Smooth muscle cell (in vitro differentiated cells): ENCODE measurements at regions not wholly inside any gene's neighbourhood (a gene's known extent, or its start where the extent isn't known, plus 50 kb on each side); places are given as distances from the start of the nearest gene placed in this dataset.
A peak's percentile ranks its signal among the peaks of the same experiment; 100 is the strongest.

ENCODE experiments used
- DNase-seq: peaks from one replicate; lab custom pipeline; 2025; ENCODE audit not compliant: unreplicated experiment; lab: John Stamatoyannopoulos, UW
- H2AFZ ChIP-seq: fragments of 200-600 bp; sonication (generic); 2 replicates; pipeline ENCODE4 v1.6.0; 2016; ENCODE audit warnings: antibody characterized with exemption, low read depth, mild to moderate bottlenecking
- H3F3A ChIP-seq: fragments of 200-600 bp; sonication (generic); 2 replicates; pipeline ENCODE4 v1.6.0; 2017; ENCODE audit warnings: antibody characterized with exemption, low read depth
- H3K27ac ChIP-seq: fragments of 200-600 bp; sonication (generic); 2 replicates; pipeline ENCODE4 v1.5.1; 2016; ENCODE audit warnings: low read depth, mild to moderate bottlenecking
- H3K27me3 ChIP-seq: fragments of 200-600 bp; sonication (generic); 2 replicates; pipeline ENCODE4 v1.6.1; 2016; ENCODE audit warnings: low read depth, mild to moderate bottlenecking
- H3K36me3 ChIP-seq: fragments of 200-600 bp; sonication (generic); 2 replicates; pipeline ENCODE4 v1.5.1; 2016; ENCODE audit warnings: low read depth
- H3K4me1 ChIP-seq: fragments of 200-600 bp; sonication (generic); 2 replicates; pipeline ENCODE4 v1.5.1; 2016; ENCODE audit warnings: low read depth
- H3K4me2 ChIP-seq: fragments of 200-600 bp; sonication (generic); 2 replicates; pipeline ENCODE4 v1.6.0; 2016; ENCODE audit warnings: mild to moderate bottlenecking
- H3K4me3 ChIP-seq: fragments of 200-600 bp; sonication (generic); 2 replicates; pipeline ENCODE4 v1.5.1; 2016; ENCODE audit warnings: mild to moderate bottlenecking
- H3K79me2 ChIP-seq: fragments of 200-600 bp; sonication (generic); 2 replicates; pipeline ENCODE4 v1.6.0; 2016; ENCODE audit warnings: low read depth, mild to moderate bottlenecking
- H3K9ac ChIP-seq: fragments of 200-600 bp; sonication (generic); 2 replicates; pipeline ENCODE4 v1.6.0; 2016; ENCODE audit warnings: low read depth
- H3K9me3 ChIP-seq: fragments of 200-600 bp; sonication (generic); replicated peaks from 2 replicates; pipeline ENCODE4 v1.5.1; 2016; ENCODE audit warnings: low read depth
- H4K20me1 ChIP-seq: fragments of 200-600 bp; sonication (generic); 2 replicates; pipeline ENCODE4 v1.6.0; 2016; ENCODE audit warnings: low read depth
- CTCF ChIP-seq: fragments of 200-600 bp; sonication (generic); IDR thresholded peaks from 2 replicates; pipeline ENCODE4 v1.5.1; 2017; ENCODE audit warnings: borderline replicate concordance, mild to moderate bottlenecking, antibody characterized with exemption; ENCODE audit not compliant: insufficient read depth, poor library complexity, severe bottlenecking
- WGBS: methylation state at CpG from one replicate; pipeline ENCODE4 v1.1.7; 2016; ENCODE audit warnings: low lambda C conversion rate; 5-methylcytosine and 5-hydroxymethylcytosine counted together

DNA sequence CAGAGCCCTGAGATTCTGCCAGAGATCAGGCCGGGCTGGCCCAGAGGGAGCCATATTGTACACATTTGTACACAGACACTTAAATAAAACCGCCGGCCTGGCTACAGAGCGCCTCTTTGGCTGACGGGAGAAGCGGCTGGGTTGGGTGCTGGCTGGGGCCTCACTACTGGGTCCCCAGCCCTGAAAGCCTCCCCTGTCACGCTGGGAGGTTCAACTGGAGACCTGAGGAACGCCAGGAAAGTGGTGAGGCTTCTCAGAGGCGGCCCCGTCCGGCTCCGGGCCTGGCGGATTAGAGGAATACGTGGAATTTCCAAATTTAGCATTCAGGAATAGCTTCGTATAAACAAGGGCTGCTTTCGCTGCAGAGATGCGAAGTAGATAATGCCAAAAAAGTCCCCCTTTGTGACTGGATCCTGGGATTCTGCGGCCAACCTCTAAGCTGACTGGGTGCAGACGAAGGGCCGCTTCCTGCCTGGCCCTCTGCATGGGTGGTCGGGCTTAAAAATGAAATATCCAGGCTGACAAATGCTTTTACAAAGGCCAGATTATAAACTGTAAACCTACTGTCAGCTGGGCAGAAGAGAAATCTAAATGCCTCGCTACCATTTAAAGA, 252.4 kb downstream of the IRF8 start:
- H2AFZ ChIP-seq = peak overlapping the region; percentile 12

DNA sequence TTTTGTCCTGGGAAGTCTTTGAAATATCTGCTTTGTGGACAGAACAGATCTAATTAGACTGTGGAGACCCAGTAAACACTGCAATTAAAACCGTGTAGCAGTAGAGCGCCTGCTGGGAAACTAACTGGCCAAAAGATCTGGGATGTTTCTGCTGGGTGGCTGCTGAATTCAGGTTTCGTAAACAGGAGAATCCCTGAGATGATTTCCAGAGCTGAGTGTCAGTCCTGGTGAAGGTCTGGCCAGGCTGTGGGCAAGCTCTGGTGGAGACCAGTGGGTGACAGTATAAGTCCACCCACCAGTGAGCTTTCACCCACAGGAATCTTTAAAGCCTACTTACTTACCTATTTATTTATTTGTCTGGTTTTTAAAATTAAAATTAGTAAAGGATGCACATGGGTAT, 257.2 kb downstream of the IRF8 start:
- H3K4me1 ChIP-seq = no peaks in the 10 kb centered on the region
- H3F3A ChIP-seq = peaks cover 8% of the 10 kb centered on the region
- 25% methylated on average over 3 of the region's 3 CpGs for WGBS
- DNase-seq = no peak
- H4K20me1 ChIP-seq = no peaks in the 10 kb centered on the region
- TF ChIP-seq CTCF = no peak
- no peak overlapping the region for H3K4me3 ChIP-seq
- H3K27ac ChIP-seq = no peak overlapping the region
- H3K9me3 ChIP-seq = no peaks in the 10 kb centered on the region
- H2AFZ ChIP-seq = no peak overlapping the region
- H3K36me3 ChIP-seq = no peaks in the 10 kb centered on the region
- no peaks in the 10 kb centered on the region for H3K79me2 ChIP-seq
- H3K4me2 ChIP-seq = no peak overlapping the region
- no peak overlapping the region for H3K9ac ChIP-seq
- H3K27me3 ChIP-seq = no peaks in the 10 kb centered on the region

More for the DNA sequence above, 252.4 kb downstream of the IRF8 start:
- Histone ChIP-seq H3K9ac (no peak overlapping the region), H3K36me3 (no peaks in the 10 kb centered on the region), H3K4me2 (peak overlapping the region; percentile 13), H3K79me2 (no peaks in the 10 kb centered on the region), H3K9me3 (no peaks in the 10 kb centered on the region), H4K20me1 (no peaks in the 10 kb centered on the region), H3F3A (no peaks in the 10 kb centered on the region), H3K27me3 (no peaks in the 10 kb centered on the region), H3K4me3 (no peak overlapping the region), H3K4me1 (no peaks in the 10 kb centered on the region), H3K27ac (peak overlapping the region; percentile 61)
- no peak for TF ChIP-seq CTCF
- 48% methylated on average over 22 of the region's 22 CpGs for WGBS
- no peak for DNase-seq

DNA sequence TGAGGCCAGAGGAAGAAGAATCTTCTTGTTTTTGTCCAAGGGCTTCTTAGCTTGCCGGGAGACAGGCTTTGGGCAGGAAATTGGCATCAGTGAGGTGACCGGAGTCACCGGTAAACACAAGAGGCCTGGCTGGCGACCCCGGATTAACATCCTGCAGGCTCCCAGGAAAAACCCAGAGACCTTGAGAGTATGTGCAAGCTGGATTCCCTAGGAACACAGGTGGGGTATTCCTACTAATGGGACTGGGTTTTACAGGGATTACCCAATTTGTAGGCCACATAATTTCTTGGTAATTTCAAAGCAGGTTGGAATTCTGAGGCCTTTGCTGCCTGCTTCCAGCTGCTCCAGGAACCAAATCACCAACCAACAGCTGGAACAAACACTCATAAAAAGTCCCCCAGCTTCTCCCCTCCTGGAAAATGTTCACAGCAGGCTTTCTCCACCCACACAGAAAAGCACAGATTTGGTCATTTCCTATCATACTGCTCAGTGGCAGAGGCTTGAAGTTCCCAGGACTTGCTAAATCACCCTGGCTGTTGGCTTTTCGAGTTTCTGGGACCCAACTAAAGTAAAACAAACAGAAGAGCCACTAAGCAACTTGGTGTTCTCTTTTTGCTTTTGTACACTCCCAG, 258.8 kb downstream of the IRF8 start:
- Histone ChIP-seq H3K27ac (peak overlapping the region; percentile 89), H3K4me3 (no peak overlapping the region), H3K27me3 (no peaks in the 10 kb centered on the region), H3K9ac (no peak overlapping the region), H3K9me3 (no peaks in the 10 kb centered on the region), H4K20me1 (no peaks in the 10 kb centered on the region), H3K79me2 (no peaks in the 10 kb centered on the region), H3K36me3 (no peaks in the 10 kb centered on the region), H2AFZ (no peak overlapping the region), H3K4me1 (no peaks in the 10 kb centered on the region), H3F3A (peaks cover 8% of the 10 kb centered on the region), H3K4me2 (peak overlapping the region; percentile 42)
- TF ChIP-seq CTCF = no peak
- DNase-seq = no peak
- WGBS = 31% methylated on average over 6 of the region's 6 CpGs

DNA sequence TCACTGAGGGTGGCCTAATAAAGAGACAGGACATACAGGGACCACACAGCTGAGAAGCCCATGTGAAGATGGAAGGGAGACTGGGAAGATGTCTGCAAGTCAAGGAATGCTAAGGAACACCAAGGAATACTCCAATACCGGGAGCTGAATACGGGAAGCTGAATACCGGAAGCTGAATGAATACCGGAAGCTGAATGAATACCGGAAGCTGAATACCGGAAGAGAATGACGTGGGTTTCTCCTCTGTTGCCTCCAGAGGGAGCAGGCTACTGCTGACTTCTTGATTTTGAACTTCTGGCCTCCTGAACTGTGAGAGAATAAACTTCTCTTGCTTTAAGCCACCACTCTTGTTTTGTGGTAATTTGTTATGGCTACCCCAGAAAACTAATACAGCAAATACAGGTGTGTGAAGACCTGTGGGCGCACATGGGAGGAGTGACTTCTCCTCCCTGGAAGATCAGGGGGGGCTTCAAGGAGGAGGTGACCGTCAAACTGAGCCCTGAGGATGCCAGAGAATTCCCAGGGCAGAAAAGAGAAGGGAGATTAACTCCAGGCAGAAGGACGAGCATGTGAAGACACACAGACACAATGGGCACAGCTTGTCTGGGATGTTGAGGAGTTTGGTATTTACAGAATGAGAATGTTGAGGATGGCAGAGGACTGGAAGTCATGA, 259.9 kb downstream of the IRF8 start:
- no peak for DNase-seq
- H3K4me1 ChIP-seq = no peaks in the 10 kb centered on the region
- H3K9me3 ChIP-seq = no peaks in the 10 kb centered on the region
- H3F3A ChIP-seq = peaks cover 8% of the 10 kb centered on the region
- no peak overlapping the region for H3K9ac ChIP-seq
- H3K36me3 ChIP-seq = no peaks in the 10 kb centered on the region
- no peaks in the 10 kb centered on the region for H3K79me2 ChIP-seq
- TF ChIP-seq CTCF = peak; percentile 12
- no peak overlapping the region for H2AFZ ChIP-seq
- no peaks in the 10 kb centered on the region for H3K27me3 ChIP-seq
- no peak overlapping the region for H3K4me3 ChIP-seq
- WGBS = 63% methylated on average over 10 of the region's 10 CpGs
- H3K4me2 ChIP-seq = peak overlapping the region; percentile 42
- H4K20me1 ChIP-seq = no peaks in the 10 kb centered on the region
- peak overlapping the region; percentile 89 for H3K27ac ChIP-seq
